ENCODE measurements at regions not wholly inside any gene's neighbourhood (a gene's known extent, or its start where the extent isn't known, plus 50 kb on each side); places are given as distances from the start of the nearest gene placed in this dataset.

- no peak overlapping the region for H3K27ac ChIP-seq (ENCODE audit: low read depth, low read length, poor library complexity, severe bottlenecking)
- BruUV-seq (replicated peaks), result no TSS peak
Observed at GRCh38 chr9:78519786-78520185, 222.9 kb downstream of the PSAT1 start.

GRCh38 chr9:78521680-78522079 lies 224.8 kb downstream of the PSAT1 start:
- BruUV-seq (replicated peaks), result no TSS peak
- POLR2A ChIA-PET (ENCODE audit: low non-redundant PET), result no interaction called here
- Histone ChIP-seq H3K4me1 (ENCODE audit: insufficient read depth, low read length, poor library complexity, severe bottlenecking) (no peaks in the 10 kb centered on the region), H3K27me3 (replicated peaks; ENCODE audit: insufficient read depth, low read depth, low read length, poor library complexity) (no peaks in the 10 kb centered on the region), H3K36me3 (ENCODE audit: insufficient read depth, low read length, poor library complexity, severe bottlenecking) (no peaks in the 10 kb centered on the region), H3K4me3 (ENCODE audit: low read depth, low read length, poor library complexity, severe bottlenecking) (no peak overlapping the region), H3K9me3 (ENCODE audit: low read depth, low read length, poor library complexity, severe bottlenecking) (peaks cover 11% of the 10 kb centered on the region), H3K27ac (ENCODE audit: low read depth, low read length, poor library complexity, severe bottlenecking) (no peak overlapping the region)
- CTCF ChIA-PET, result no interaction called here
- intact Hi-C loops (cut with micrococcal nuclease; ENCODE audit: unreplicated experiment), result no loop called here
- no peak for TF ChIP-seq EZH2 (IDR thresholded peaks at IDR 0.05; ENCODE audit: borderline replicate concordance, low read depth, low read length, poor library complexity, severe bottlenecking)
- no peak for TF ChIP-seq CTCF (conservative IDR thresholded peaks at IDR 0.05; ENCODE audit: low read depth, low read length)
- DNase-seq (ENCODE audit: low spot score), result no peak

More at GRCh38 chr9:78519786-78520185, 222.9 kb downstream of the PSAT1 start:
- peaks cover 11% of the 10 kb centered on the region for H3K9me3 ChIP-seq (ENCODE audit: low read depth, low read length, poor library complexity, severe bottlenecking)
- intact Hi-C loops (cut with micrococcal nuclease; ENCODE audit: unreplicated experiment), result no loop called here
- TF ChIP-seq EZH2 (IDR thresholded peaks at IDR 0.05; ENCODE audit: borderline replicate concordance, low read depth, low read length, poor library complexity, severe bottlenecking), result no peak
- no peak for TF ChIP-seq CTCF (conservative IDR thresholded peaks at IDR 0.05; ENCODE audit: low read depth, low read length)
- DNase-seq (ENCODE audit: low spot score), result no peak
- no peaks in the 10 kb centered on the region for H3K27me3 ChIP-seq (replicated peaks; ENCODE audit: insufficient read depth, low read depth, low read length, poor library complexity)
- no peak overlapping the region for H3K4me3 ChIP-seq (ENCODE audit: low read depth, low read length, poor library complexity, severe bottlenecking)
- ChIA-PET POLR2A (ENCODE audit: low non-redundant PET) (no interaction called here), CTCF (no interaction called here)
- no peaks in the 10 kb centered on the region for H3K36me3 ChIP-seq (ENCODE audit: insufficient read depth, low read length, poor library complexity, severe bottlenecking)
- no peaks in the 10 kb centered on the region for H3K4me1 ChIP-seq (ENCODE audit: insufficient read depth, low read length, poor library complexity, severe bottlenecking)

GRCh38 chr9:78525986-78526560 lies 229.1 kb downstream of the PSAT1 start:
- H3K4me3 ChIP-seq (ENCODE audit: low read depth, low read length, poor library complexity, severe bottlenecking), result no peak overlapping the region
- POLR2A ChIA-PET (ENCODE audit: low non-redundant PET), result no interaction called here
- TF ChIP-seq CTCF (conservative IDR thresholded peaks at IDR 0.05; ENCODE audit: low read depth, low read length) (no peak), EZH2 (IDR thresholded peaks at IDR 0.05; ENCODE audit: borderline replicate concordance, low read depth, low read length, poor library complexity, severe bottlenecking) (no peak)
- no peaks in the 10 kb centered on the region for H3K27me3 ChIP-seq (replicated peaks; ENCODE audit: insufficient read depth, low read depth, low read length, poor library complexity)
- intact Hi-C loops (cut with micrococcal nuclease; ENCODE audit: unreplicated experiment), result no loop called here
- H3K4me1 ChIP-seq (ENCODE audit: insufficient read depth, low read length, poor library complexity, severe bottlenecking), result no peaks in the 10 kb centered on the region
- CTCF ChIA-PET, result no interaction called here
- no peak for DNase-seq (ENCODE audit: low spot score)
- no peaks in the 10 kb centered on the region for H3K36me3 ChIP-seq (ENCODE audit: insufficient read depth, low read length, poor library complexity, severe bottlenecking)
- no peak overlapping the region for H3K27ac ChIP-seq (ENCODE audit: low read depth, low read length, poor library complexity, severe bottlenecking)
- peaks cover 8% of the 10 kb centered on the region for H3K9me3 ChIP-seq (ENCODE audit: low read depth, low read length, poor library complexity, severe bottlenecking)
- no TSS peak for BruUV-seq (replicated peaks)

All from A673 (cell line).